Endodermal cell (in vitro differentiated cells): ENCODE measurements at regions not wholly inside any gene's neighbourhood (a gene's known extent, or its start where the extent isn't known, plus 50 kb on each side); places are given as distances from the start of the nearest gene placed in this dataset.

Experiments
- DNase-seq: peaks from one replicate; pipeline ENCODE4 v3.0.0-alpha.2; 2017
- H3K27ac ChIP-seq: 2 replicates; pipeline ENCODE4 v1.5.1; 2013; ENCODE audit warnings: mild to moderate bottlenecking, low read depth, low read length, moderate library complexity
- H3K27me3 ChIP-seq: 2 replicates; pipeline ENCODE4 v1.6.1; 2013; ENCODE audit warnings: mild to moderate bottlenecking, low read length, moderate library complexity; ENCODE audit not compliant: insufficient read depth, control insufficient read depth, poor library complexity, severe bottlenecking
- H3K36me3 ChIP-seq: 2 replicates; pipeline ENCODE4 v1.7.0; 2013; ENCODE audit warnings: mild to moderate bottlenecking, low read length, moderate library complexity; ENCODE audit not compliant: control insufficient read depth, insufficient read depth
- H3K4me1 ChIP-seq: one replicate; pipeline ENCODE4 v1.7.0; 2013; ENCODE audit warnings: low read length; ENCODE audit not compliant: control insufficient read depth, insufficient read depth
- H3K4me3 ChIP-seq: 2 replicates; pipeline ENCODE4 v1.5.1; 2013; ENCODE audit warnings: mild to moderate bottlenecking, low read length, moderate library complexity
- H3K9ac ChIP-seq: 2 replicates; pipeline ENCODE4 v1.6.1; 2013; ENCODE audit warnings: mild to moderate bottlenecking, low read length, moderate library complexity; ENCODE audit not compliant: poor library complexity, severe bottlenecking; ENCODE audit errors: extremely low read depth
- H3K9me3 ChIP-seq: 2 replicates; pipeline ENCODE4 v1.6.1; 2013; ENCODE audit warnings: mild to moderate bottlenecking, low read length, moderate library complexity; ENCODE audit not compliant: control insufficient read depth
- H3K27ac Mint-ChIP-seq: 2 replicates; pipeline ENCODE4 v1.8.0; 2020; ENCODE audit warnings: mixed read lengths
- H3K27me3 Mint-ChIP-seq: 2 replicates; pipeline ENCODE4 v1.8.0; 2021; ENCODE audit warnings: mild to moderate bottlenecking, mixed read lengths; ENCODE audit not compliant: insufficient read depth
- H3K36me3 Mint-ChIP-seq: 2 replicates; pipeline ENCODE4 v1.8.0; 2020; ENCODE audit warnings: low read depth, mixed read lengths
- H3K4me1 Mint-ChIP-seq: 2 replicates; pipeline ENCODE4 v1.8.0; 2020; ENCODE audit warnings: mixed read lengths
- H3K4me3 Mint-ChIP-seq: 2 replicates; pipeline ENCODE4 v1.8.0; 2020; ENCODE audit warnings: mild to moderate bottlenecking, moderate library complexity, mixed read lengths
- H3K9me3 Mint-ChIP-seq: 2 replicates; pipeline ENCODE4 v1.8.0; 2020; ENCODE audit warnings: mild to moderate bottlenecking, mixed read lengths
- CTCF ChIP-seq: fragments of 200-600 bp; sonication (generic); conservative IDR thresholded peaks from 2 replicates; pipeline ENCODE4 v1.5.0; 2021; ENCODE audit warnings: antibody characterized with exemption, mild to moderate bottlenecking
- WGBS, 2 experiments: methylation state at CpG; one replicate each; pipeline versions ENCODE4 v1.1.5 to v1.1.7; 2013; ENCODE audit warnings: missing lambda C conversion rate in 2 of 2, mixed read lengths in 1 of 2; ENCODE audit not compliant: insufficient coverage in 1 of 2, insufficient read length in 1 of 2; 5-methylcytosine and 5-hydroxymethylcytosine counted together

GRCh38 chr1:164320790-164321731, 237.9 kb upstream of the PBX1 start:
- Mint-ChIP-seq H3K4me1 (no peaks in the 10 kb centered on the region), H3K36me3 (no peaks in the 10 kb centered on the region), H3K27me3 (peaks cover 24% of the 10 kb centered on the region), H3K4me3 (peak overlapping the region; percentile 51), H3K27ac (no peak overlapping the region), H3K9me3 (no peaks in the 10 kb centered on the region)
- WGBS, 2 experiments: 15 to 18% methylated on average over 12 to 56 of the region's 56 CpGs
- H3K9me3 ChIP-seq: no peaks in the 10 kb centered on the region
- no peak for TF ChIP-seq CTCF
- no peaks in the 10 kb centered on the region for H3K4me1 ChIP-seq
- peaks cover 34% of the 10 kb centered on the region for H3K27me3 ChIP-seq
- no peak overlapping the region for H3K9ac ChIP-seq
- no peak overlapping the region for H3K27ac ChIP-seq
- H3K4me3 ChIP-seq: peak overlapping the region; percentile 74
- DNase-seq: peak; percentile 83
- H3K36me3 ChIP-seq: no peaks in the 10 kb centered on the region

- no peak for DNase-seq
- peaks cover 5% of the 10 kb centered on the region for H3K9me3 ChIP-seq
- 65 to 87% methylated on average over 4 to 6 of the region's 6 CpGs for WGBS, 2 experiments
- Mint-ChIP-seq H3K36me3 (peaks cover 4% of the 10 kb centered on the region), H3K27ac (no peak overlapping the region), H3K27me3 (peaks cover 12% of the 10 kb centered on the region), H3K4me1 (no peaks in the 10 kb centered on the region), H3K4me3 (no peak overlapping the region), H3K9me3 (peaks cover 9% of the 10 kb centered on the region)
- peaks cover 21% of the 10 kb centered on the region for H3K27me3 ChIP-seq
- H3K27ac ChIP-seq: peak overlapping the region; percentile 81
- H3K36me3 ChIP-seq: no peaks in the 10 kb centered on the region
- no peak overlapping the region for H3K4me3 ChIP-seq
- no peak overlapping the region for H3K9ac ChIP-seq
- no peak for TF ChIP-seq CTCF
- no peaks in the 10 kb centered on the region for H3K4me1 ChIP-seq
These were observed 233.2 kb upstream of the PBX1 start for GRCh38 chr1:164325786-164326185.

GRCh38 chr1:164333387-164333786, 225.6 kb upstream of the PBX1 start:
- Histone ChIP-seq H3K4me1 (no peaks in the 10 kb centered on the region), H3K9me3 (no peaks in the 10 kb centered on the region), H3K27ac (no peak overlapping the region), H3K36me3 (no peaks in the 10 kb centered on the region), H3K9ac (no peak overlapping the region), H3K4me3 (no peak overlapping the region), H3K27me3 (no peaks in the 10 kb centered on the region)
- H3K9me3 Mint-ChIP-seq: no peaks in the 10 kb centered on the region
- no peak overlapping the region for H3K27ac Mint-ChIP-seq
- no peak overlapping the region for H3K4me3 Mint-ChIP-seq
- no peaks in the 10 kb centered on the region for H3K4me1 Mint-ChIP-seq
- 87 to 94% methylated on average over 3 to 5 of the region's 5 CpGs for WGBS, 2 experiments
- no peak for TF ChIP-seq CTCF
- DNase-seq: no peak
- no peaks in the 10 kb centered on the region for H3K27me3 Mint-ChIP-seq
- no peaks in the 10 kb centered on the region for H3K36me3 Mint-ChIP-seq
